ENCODE measurements at regions not wholly inside any gene's neighbourhood (a gene's known extent, or its start where the extent isn't known, plus 50 kb on each side); places are given as distances from the start of the nearest gene placed in this dataset.
"Not testable (repeated sequence)": the region's sequence is repeated elsewhere in the genome, so short reads cannot be mapped to it uniquely, and the experiment has no call there.

DNA sequence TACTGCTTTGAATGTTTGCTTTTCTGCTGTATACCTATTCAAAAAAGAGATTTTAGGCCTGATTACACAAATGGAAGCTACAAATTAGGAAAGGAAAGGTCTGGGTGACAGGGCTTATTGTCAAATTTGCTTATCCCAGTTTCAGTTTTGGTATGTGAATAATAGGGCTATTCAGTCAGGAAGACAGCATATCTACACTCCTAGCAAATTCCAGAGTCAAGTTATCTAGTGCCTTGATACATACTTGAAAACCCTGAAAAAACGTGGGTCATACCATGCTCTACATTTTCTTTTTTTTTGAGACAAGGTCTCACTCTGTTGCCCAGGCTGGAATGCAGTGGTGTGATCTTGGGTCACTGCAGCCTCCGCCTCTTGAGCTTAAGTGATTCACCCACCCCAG, 59.2 kb upstream of the CCDC180 start:
- DNase-seq, result not testable (repeated sequence)

DNA sequence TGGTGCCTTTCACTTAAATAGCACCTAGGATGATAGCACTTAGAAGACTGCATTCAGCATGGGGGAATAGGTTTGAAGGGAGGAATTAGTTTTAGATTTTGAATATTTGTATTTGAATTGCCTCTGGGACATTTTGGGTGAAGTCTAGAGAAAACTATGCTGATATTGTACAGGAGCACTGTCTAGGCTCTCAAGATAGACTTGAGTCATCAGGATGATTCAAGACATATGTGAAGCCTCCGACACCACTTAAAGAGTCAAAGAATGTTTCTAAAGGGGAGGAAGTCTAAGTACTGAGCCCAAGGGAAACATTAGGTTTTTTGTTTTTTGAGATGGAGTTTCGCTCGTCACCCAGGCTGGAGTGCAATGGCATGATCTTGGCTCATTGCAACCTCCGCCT, 63.9 kb upstream of the CCDC180 start:
- DNase-seq, result no peak

DNA sequence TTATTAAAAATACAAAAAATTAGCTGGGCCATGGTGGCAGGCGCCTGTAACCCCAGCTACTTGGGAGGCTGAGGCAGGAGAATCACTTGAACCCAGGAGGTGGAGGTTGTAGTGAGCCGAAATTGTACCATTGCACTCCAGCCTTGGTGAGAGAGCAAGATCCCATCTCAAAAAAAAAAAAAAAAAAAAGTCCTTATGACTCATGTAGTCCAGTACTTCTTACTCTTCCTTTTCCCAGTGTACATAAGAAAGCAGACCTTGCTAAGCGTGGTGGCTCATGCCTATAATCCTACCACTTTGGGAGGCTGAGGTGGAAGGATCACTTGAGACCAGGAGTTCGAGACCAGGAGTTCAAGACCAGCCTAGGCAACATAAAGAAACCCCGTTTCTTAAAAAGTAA, 66.0 kb upstream of the CCDC180 start:
- DNase-seq, result not testable (repeated sequence)

DNA sequence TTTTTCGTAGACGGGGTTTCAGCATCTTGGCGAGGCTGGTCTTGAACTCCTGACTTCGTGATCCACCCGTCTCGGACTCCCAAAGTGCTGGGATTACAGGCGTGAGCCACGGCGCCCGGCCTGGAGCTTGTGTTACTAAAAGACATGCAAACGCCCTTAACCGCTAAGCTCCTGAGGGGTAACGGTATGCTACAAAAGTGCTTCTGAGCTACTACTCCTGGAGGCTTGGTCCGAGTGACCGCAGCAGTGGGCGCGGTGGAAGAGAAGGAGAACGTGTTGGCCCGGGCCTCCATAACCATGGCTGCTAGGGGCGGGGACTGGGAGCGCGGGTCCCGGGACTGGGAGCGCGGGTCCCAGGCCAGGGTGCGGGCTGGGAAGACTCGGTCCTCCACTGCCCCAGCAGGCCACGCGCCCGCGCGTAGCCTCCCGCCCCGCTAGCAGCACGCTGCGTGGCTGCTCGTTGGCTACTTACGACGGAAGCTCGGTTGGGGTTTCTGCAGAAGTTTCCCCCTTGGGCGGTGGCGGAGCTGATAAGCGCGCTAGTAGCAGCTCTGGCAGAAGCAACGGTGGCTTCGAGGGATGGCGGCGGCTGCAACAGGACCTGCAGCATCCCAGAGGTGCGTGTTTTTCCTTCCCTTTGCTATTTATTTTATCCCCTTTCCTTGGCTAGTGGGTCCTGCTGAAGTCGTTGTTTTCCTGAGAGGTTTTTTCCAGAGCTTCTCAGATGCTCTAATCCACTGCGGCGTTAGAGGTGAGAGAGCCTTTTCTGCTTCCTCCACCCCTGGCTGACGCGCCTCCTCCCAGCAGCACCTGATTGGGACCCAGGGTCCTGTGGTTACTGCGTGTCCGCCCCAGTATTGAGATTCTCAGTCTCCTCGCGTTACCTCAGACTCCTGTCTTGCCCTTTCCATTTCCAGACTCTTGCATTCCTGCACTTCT, 69.2 kb upstream of the CCDC180 start:
- peak; percentile 84 for DNase-seq

DNA sequence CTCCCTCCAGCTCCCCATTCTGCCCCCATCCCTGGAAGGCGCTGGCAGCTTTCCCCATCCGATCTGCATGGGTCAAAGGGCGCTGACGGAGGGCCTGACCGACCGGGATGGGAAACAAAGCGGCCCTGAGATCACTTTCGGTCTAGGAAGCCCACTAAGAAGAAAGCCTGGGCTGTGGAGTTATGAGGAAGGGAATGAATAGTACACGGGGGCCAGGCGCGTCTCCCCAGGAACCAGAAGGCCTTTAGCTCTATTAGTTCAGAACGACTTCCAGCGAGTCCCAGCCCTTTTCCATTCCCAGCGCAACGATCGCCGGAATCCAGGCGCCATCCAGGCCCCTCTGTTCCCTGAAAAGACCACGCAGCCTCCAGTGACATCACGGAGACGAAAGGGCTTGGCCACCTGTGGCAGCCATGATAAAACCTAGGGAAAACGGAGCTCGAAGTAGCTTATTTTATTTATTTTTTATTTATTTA, 70.1 kb upstream of the CCDC180 start:
- DNase-seq, result no peak

DNA sequence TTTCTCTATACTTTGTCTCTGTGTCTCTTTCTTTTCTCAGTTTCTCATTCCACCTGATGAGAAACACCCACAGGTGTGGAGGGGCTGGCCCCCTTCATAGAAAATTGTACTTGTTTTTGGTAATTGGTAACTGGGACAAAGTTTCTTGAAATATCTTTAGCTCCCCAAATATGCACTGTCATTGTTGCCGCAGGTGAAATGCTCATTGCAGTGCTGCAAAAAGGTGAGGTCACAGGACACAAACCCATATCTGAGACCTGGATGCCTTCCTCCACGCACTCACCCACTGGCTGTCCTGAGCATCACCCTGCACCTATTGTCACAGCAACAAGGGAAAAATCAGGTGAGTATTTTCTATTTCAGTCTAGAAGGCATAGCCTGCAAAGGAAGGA, 74.5 kb upstream of the CCDC180 start:
- DNase-seq, result not testable (repeated sequence)

DNA sequence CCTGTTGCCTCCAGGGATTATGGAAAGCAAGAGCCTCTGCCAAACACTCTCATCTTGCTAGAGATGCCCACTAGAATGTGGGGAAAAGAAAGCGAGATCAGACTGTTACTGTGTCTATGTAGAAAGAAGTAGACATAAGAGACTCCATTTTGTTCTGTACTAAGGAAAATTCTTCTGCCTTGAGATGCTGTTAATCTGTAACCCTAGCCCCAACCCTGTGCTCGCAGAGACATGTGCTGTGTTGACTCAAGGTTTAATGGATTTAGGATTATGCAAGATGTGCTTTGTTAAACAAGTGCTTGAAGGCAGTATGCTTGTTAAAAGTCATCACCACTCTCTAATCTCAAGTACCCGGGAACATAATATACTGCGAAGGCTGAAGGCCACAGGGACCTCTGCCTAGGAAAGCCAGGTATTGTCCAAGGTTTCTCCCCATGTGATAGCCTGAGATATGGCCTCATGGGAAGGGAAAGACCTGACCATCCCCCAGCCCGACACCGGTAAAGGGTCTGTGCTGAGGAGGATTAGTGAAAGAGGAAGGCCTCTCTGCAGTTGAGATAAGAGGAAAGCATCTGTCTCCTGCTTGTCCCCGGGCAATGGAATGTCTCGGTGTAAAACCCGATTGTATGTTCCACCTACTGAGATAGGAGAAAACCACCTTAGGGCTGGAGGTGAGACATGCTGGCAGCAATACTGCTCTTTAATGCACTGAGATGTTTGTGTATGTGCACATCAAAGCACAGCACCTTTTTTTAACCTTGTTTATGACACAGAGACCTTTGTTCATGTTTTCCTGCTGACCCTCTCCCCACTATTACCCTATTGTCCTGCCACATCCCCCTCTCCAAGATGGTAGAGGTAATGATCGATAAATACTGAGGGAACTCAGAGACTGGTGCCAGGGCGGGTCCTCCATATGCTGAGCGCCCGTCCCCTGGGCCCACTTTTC, 75.1 kb upstream of the CCDC180 start:
- not testable (repeated sequence) for DNase-seq

DNA sequence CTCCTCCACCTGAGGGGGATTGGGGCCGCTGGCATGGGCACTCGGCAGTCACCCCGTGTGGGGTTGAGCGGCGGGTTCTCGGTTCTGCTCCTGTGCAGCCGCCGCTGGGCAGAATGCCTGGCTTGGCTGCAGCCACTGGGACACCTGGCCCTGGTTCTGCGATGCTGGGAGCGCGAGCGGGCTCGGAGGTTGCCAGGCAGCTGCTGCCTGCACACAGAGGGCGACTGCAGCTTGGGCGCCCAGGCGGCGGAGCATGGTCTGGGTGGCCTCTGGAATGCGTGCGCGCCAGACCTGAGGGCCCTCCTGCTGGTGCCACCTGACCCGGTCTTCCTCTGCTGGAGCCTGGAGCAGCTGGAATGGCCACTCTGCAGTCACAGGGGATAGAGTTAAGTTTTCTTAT, 85.1 kb upstream of the CCDC180 start:
- not testable (repeated sequence) for DNase-seq

DNA sequence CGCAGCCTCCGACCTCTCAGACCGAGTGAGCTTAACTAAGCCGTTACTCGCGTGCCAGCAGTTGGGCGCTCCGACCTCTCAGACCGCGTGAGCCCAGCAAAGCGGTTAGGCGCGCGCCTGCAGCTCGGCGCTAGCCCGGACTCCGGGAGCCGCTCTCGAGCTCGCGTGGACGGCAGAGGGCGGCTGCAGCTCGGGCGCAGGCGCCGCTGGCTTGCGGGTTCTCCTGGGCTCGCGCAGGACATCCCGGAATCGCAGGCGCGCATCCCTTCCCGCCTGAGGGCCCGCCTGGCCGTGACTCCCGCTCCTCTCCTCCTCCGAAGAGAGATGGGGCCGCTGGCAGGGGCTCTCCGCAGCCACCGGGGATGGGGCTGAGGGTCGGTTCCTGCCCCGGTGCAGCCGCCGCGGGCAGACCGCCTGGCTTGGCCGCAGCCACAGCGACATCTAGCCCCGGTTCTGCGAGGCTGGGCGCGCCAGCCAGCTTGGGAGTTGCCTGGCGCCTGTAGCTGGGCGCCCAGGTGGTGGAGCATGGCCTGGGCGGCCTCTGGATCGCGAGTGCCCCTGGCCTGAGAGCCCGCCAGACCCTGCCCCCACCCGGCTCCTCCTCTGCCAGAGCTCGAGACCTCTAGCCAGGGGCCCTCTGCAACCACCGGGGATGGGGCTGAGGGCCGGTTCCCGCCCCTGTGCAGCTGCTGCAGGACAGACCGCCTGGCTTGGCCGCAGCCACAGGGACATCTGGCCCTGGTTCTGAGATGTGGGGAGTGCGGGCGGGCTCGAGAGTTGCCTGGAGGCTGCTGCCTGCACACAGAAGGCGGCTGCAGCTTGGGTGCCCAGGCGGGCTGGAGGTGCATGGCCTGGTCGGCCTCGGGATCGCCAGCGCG, 85.7 kb upstream of the CCDC180 start:
- DNase-seq, result peak; percentile 79

DNA sequence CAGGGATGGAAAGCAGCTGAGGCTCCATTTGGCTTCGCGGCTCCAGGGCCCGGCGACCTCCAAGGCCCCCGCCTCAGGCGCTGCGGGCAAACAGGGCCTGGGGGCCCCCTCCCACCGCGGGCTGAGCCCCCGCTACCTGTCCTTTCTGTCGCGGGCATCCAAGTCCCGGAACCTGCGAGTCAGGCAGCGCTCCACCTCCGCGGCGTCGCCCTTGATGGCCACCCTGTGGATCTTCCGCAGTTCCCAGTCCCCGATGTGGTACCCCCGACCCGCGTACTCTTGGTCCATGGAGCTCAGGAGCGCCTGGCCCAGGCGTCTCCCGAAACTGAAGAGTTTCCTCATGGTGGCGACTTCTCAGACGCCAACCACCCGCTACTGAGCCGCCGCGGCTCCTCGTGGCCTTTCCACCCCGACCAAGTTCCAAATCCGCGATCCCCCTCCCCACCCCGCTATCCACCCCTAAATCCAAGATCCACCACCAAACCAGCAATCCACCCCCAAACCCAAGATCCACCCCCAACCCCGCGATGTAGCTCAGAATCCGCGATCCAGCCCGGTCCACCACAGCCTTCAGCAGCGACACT, 86.5 kb upstream of the CCDC180 start:
- no peak for DNase-seq

DNA sequence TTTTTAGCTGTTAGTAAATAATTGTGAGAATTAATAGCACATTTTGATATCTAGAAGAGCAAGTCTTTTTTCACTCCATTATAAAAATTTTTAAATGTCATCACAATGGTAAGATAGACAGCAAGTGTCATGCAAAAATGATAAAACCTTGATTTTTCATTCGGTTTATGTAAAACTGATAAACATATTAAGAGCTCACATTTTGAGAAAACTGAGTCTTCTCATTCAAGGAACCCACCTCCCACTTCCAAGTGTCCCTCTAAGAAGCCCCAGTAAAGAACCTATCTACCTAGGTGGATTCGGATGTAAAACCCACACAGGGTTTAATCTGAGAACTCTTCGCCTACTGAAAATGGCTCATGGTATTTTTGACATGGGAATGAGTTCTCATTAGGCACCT, 87.1 kb upstream of the CCDC180 start:
- DNase-seq, result not testable (repeated sequence)

DNA sequence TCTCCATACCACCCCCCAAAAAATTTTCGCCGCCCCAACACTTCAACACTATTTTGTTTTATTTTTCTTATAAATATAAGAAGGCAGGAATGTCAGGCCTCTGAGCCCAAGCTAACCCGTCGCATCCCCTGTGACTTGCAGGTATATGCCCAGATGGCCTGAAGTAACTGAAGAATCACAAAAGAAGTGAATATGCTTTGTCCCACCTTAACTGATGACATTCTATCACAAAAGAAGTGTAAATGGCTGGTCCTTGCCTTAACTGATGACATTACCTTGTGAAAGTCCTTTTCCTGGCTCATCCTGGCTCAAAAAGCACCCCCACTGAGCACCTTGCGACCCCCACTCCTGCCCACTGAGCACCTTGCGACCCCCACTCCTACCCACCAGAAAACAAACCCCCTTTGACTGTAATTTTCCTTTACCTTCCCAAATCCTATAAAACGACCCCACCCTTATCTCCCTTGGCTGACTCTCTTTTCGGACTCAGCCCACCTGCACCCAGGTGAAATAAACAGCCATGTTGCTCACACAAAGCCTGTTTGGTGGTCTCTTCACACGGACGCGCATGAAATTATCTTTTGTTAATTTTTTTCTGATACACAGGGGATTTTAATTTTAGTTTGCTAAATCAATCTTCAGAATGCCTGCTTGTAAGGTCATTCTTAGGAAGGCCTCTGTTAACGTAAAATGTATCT, 87.9 kb upstream of the CCDC180 start:
- DNase-seq, result not testable (repeated sequence)

DNA sequence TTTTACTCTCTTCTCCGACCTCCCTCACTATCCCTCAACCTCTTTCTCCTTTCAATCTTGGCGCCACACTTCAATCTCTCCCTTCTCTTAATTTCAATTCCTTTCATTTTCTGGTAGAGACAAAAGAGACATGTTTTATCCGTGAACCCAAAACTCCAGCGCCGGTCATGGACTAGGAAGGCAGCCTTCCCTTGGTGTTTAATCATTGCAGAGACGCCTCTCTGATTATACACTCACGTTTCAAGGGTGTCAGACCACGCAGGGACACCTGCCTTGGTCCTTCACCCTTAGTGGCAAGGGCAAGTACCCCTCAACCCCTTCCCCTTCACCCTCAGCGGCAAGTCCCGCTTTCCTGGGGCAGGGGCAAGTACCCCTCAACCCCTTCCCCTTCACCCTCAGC, 92.3 kb upstream of the CCDC180 start:
- not testable (repeated sequence) for DNase-seq

DNA sequence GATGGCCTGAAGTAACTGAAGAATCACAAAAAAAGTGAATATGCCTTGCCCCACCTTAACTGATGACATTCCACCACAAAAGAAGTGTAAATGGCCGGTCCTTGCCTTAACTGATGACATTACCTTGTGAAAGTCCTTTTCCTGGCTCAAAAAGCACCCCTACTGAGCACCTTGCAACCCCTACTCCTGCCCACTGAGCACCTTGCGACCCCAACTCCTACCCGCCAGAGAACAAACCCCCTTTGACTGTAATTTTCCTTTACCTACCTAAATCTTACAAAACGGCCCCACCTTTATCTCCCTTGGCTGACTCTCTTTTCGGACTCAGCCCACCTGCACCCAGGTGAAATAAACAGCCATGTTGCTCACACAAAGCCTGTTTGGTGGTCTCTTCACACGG, 92.9 kb upstream of the CCDC180 start:
- not testable (repeated sequence) for DNase-seq

DNA sequence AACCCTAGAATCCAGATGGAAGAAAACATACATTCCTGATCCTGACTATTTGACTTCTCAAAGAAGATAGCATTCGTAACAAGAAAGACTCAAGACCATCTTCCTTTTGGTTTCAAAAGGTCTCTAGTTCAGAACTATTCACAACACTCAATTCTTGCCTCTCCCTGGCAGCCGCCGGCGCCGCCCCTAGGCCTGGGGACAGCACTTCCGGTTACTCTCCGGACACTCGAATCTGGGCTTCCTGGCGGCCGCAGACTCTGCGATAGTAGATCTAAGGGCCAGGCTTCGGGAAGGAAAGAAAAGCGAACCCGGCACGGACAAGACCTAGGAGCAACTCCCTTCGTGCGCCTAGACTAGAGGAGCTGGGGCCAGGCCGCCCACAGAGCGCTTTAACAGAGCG, 107.8 kb upstream of the CCDC180 start:
- DNase-seq, result not testable (repeated sequence)

DNA sequence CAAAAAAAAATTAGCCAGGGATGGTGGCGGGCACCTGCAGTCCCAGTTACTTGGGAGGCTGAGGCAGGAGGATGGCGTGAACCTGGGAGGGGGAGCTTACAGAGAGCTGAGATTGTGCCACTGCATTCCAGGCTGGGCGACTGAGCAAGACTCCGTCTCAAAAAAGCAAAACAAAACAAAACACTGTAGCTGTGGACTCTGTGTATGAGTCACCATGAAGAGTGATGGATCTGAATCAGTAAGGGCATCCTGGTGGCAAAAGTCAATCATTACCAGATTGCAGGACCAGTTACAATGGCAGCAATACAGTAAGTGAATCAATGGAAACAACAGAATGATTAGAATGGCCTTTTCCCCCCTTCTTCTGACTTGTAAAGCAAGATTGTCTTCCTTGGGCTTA, 113.7 kb upstream of the CCDC180 start:
- DNase-seq, result not testable (repeated sequence)

DNA sequence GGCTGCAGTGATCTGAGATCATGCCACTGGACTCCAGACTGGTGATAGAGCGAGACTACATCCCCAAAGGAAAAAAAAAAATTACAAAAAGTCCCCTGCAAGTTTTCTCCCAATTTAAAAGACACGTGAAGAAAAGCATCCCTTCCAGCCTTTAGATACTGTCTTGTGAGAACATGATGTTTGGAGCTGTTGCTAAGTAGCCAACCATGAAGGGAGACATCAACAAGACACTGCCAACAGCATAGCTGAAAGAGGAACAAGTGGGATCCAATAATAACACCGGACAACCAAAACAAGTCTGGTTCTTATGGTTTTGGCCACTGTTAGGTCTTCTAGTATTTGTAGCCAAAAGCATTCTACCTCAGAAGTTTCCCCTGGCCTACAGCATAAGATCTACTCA, 118.9 kb upstream of the CCDC180 start:
- no peak for DNase-seq

DNA sequence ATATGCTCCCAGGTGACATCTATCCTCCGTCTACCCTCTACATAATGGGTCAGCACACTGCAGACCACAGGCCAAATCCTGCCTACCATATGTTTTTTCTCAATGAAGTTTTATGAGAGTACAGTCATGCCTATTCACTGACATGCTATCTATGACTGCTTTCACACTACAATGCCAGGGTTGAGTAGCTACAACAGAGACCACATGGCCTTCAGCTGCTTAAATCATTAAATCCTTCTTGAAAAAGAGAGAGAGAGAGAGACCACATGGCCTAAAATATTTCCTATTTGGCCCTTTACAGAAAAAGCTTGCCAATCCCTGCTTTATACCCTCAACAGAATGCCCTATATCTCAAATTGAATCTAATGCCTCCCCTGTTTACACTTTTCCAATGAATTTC, 119.8 kb upstream of the CCDC180 start:
- DNase-seq, result not testable (repeated sequence)

DNA sequence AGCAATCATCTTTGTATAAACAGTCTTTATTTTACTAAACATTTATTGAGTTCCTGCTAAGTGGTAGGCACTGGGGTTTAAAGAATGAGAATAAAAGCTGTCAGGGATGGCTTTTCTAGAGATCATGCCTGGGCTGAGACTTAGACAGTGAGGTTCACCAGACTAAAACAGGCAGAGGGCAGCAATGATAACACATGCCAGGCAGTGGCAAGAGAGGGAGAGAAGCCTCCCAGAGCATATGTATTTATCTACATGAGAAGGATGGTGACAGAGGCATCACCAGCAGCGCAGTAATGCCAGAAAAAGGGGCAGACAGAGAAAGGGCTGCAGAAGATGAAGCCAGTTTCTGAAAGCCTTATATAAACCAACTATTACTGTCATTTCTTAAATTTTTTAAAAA, 121.0 kb upstream of the CCDC180 start:
- no peak for DNase-seq

DNA sequence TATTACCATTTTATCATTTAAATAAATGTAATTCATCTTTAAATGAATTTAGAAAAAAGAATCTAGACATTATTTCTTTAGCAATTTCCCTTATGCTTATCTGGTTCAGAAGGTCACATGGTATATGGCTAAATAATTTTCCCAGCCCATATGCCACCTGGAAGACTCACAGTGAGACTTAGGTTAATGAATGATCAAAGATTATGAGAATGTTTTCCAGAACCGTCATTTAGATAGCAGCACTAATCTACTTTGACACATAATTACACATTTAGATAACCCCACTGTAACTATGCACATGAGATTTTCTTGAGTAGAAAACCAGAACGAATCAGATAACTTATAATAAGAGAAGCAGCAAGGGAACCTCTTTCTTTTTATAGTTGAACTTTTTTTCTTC, 124.9 kb upstream of the CCDC180 start:
- not testable (repeated sequence) for DNase-seq

DNA sequence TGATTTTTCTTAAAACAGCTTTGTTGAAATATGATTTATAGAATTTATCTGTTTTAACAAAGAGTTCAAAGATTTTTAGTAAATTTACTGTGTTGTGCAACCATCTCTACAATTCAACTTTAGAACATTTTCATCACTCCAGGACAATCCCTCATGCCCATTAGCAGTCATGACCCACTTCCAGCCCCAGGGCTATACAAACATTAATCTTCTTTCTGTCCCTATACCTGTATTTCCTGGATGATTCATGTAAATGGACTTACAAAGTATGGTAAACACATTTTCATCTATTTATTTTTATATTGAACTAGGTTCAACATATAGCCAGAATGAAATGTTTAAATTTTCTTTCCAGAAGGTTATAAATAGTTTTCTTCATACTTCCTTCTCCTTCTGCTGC, 127.8 kb upstream of the CCDC180 start:
- no peak for DNase-seq
